B cell (primary cell): ENCODE measurements at regions not wholly inside any gene's neighbourhood (a gene's known extent, or its start where the extent isn't known, plus 50 kb on each side); places are given as distances from the start of the nearest gene placed in this dataset.

Experiments
- CTCF ChIP-seq: fragments of 200-600 bp; IDR thresholded peaks from one replicate; pipeline ENCODE4 v1.8.0; 2022; ENCODE audit warnings: antibody characterized with exemption, mild to moderate bottlenecking
- EZH2 ChIP-seq: IDR thresholded peaks from 2 replicates; pipeline ENCODE4 v1.6.1; 2012; ENCODE audit warnings: borderline replicate concordance, low read depth, mild to moderate bottlenecking, moderate library complexity, low read length; ENCODE audit not compliant: insufficient read depth, poor library complexity, severe bottlenecking

GRCh38 chr2:48050711-48051110, 144.4 kb upstream of the FBXO11 start:
- TF ChIP-seq EZH2 = no peak
- no peak for TF ChIP-seq CTCF
